MM.1S (cell line): ENCODE measurements at regions not wholly inside any gene's neighbourhood (a gene's known extent, or its start where the extent isn't known, plus 50 kb on each side); places are given as distances from the start of the nearest gene placed in this dataset.

Experiments
- DNase-seq: peaks from one replicate; pipeline ENCODE4 v3.0.0-alpha.2; 2015
- H2AFZ ChIP-seq: fragments of 300-600 bp; sonication (generic); 2 replicates; pipeline ENCODE4 v1.6.0; 2016; ENCODE audit warnings: antibody characterized with exemption, low read length
- H3F3A ChIP-seq: fragments of 300-600 bp; sonication (generic); 2 replicates; pipeline ENCODE4 v1.6.1; 2016; ENCODE audit warnings: mild to moderate bottlenecking, antibody characterized with exemption, low read length, moderate library complexity, mixed read lengths; ENCODE audit not compliant: insufficient read depth
- H3K27ac ChIP-seq: fragments of 300-600 bp; sonication (generic); 2 replicates; pipeline ENCODE4 v1.5.1; 2016; ENCODE audit warnings: mild to moderate bottlenecking, low read length
- H3K27me3 ChIP-seq: fragments of 300-600 bp; sonication (generic); replicated peaks from 2 replicates; pipeline ENCODE4 v1.6.0; 2016; ENCODE audit warnings: low read length; ENCODE audit not compliant: insufficient read depth
- H3K36me3 ChIP-seq: fragments of 300-600 bp; sonication (generic); replicated peaks from 2 replicates; pipeline ENCODE4 v1.6.1; 2016; ENCODE audit warnings: mild to moderate bottlenecking, low read length, mixed read lengths; ENCODE audit not compliant: insufficient read depth
- H3K4me1 ChIP-seq: fragments of 300-600 bp; sonication (generic); 2 replicates; pipeline ENCODE4 v1.6.1; 2016; ENCODE audit warnings: low read length, mixed read lengths
- H3K4me2 ChIP-seq: fragments of 300-600 bp; sonication (generic); 2 replicates; pipeline ENCODE4 v1.6.0; 2016; ENCODE audit warnings: low read depth, low read length
- H3K4me3 ChIP-seq: fragments of 300-600 bp; sonication (generic); 2 replicates; pipeline ENCODE4 v1.5.1; 2016; ENCODE audit warnings: low read length, mixed read lengths
- H3K79me2 ChIP-seq: fragments of 300-600 bp; sonication (generic); 2 replicates; pipeline ENCODE4 v1.6.1; 2016; ENCODE audit warnings: mixed run types, low read length, mixed read lengths
- H3K9ac ChIP-seq: fragments of 300-600 bp; sonication (generic); 2 replicates; pipeline ENCODE4 v1.6.1; 2016; ENCODE audit warnings: low read length, mixed read lengths
- H3K9me2 ChIP-seq: fragments of 300-600 bp; sonication (generic); replicated peaks from 2 replicates; pipeline ENCODE4 v1.6.1; 2016; ENCODE audit warnings: mild to moderate bottlenecking, low read length, mixed read lengths; ENCODE audit not compliant: insufficient read depth
- H3K9me3 ChIP-seq: fragments of 300-600 bp; sonication (generic); replicated peaks from 2 replicates; pipeline ENCODE4 v1.6.1; 2016; ENCODE audit warnings: mild to moderate bottlenecking, low read length, mixed read lengths; ENCODE audit not compliant: insufficient read depth
- H4K20me1 ChIP-seq: fragments of 300-600 bp; sonication (generic); 2 replicates; pipeline ENCODE4 v1.6.1; 2016; ENCODE audit warnings: mild to moderate bottlenecking, low read length, moderate library complexity, mixed read lengths; ENCODE audit not compliant: insufficient read depth
- CTCF ChIP-seq: fragments of 300-600 bp; sonication (generic); IDR thresholded peaks from 2 replicates; pipeline ENCODE4 v1.5.1; 2016; ENCODE audit warnings: antibody characterized with exemption, low read length, mixed read lengths
- EZH2 ChIP-seq: fragments of 300-600 bp; sonication (generic); optimal IDR thresholded peaks from 2 replicates; pipeline ENCODE3; 2017; ENCODE audit warnings: low read depth, mild to moderate bottlenecking, antibody characterized with exemption, low read length, mixed read lengths
- EZH2phosphoT487 ChIP-seq: fragments of 300-600 bp; sonication (generic); IDR thresholded peaks from 2 replicates; pipeline ENCODE4 v1.6.1; 2018; ENCODE audit warnings: antibody characterized with exemption, low read length

- H3K4me2 ChIP-seq, result no peak overlapping the region
- no peaks in the 10 kb centered on the region for H3K36me3 ChIP-seq
- H3K9me3 ChIP-seq, result no peaks in the 10 kb centered on the region
- no peaks in the 10 kb centered on the region for H3K4me1 ChIP-seq
- no peak for DNase-seq
- no peaks in the 10 kb centered on the region for H4K20me1 ChIP-seq
- no peaks in the 10 kb centered on the region for H3K9me2 ChIP-seq
- H3F3A ChIP-seq, result no peaks in the 10 kb centered on the region
- no peaks in the 10 kb centered on the region for H3K79me2 ChIP-seq
- no peak overlapping the region for H3K27ac ChIP-seq
- H2AFZ ChIP-seq, result no peak overlapping the region
- no peak overlapping the region for H3K4me3 ChIP-seq
- no peaks in the 10 kb centered on the region for H3K27me3 ChIP-seq
- TF ChIP-seq EZH2 (no peak), CTCF (no peak), EZH2phosphoT487 (no peak)
- H3K9ac ChIP-seq, result no peak overlapping the region
Observed at GRCh38 chr2:176508374-176508773, 239.1 kb downstream of the MTX2 start.

- Histone ChIP-seq H4K20me1 (no peaks in the 10 kb centered on the region), H3K4me3 (no peak overlapping the region), H3K9ac (no peak overlapping the region), H3K4me2 (no peak overlapping the region), H3K27ac (no peak overlapping the region), H3F3A (no peaks in the 10 kb centered on the region), H3K4me1 (no peaks in the 10 kb centered on the region), H2AFZ (no peak overlapping the region), H3K27me3 (no peaks in the 10 kb centered on the region), H3K36me3 (no peaks in the 10 kb centered on the region), H3K79me2 (no peaks in the 10 kb centered on the region), H3K9me3 (no peaks in the 10 kb centered on the region), H3K9me2 (no peaks in the 10 kb centered on the region)
- no peak for DNase-seq
- TF ChIP-seq EZH2phosphoT487 (no peak), EZH2 (no peak), CTCF (no peak)
Observed at GRCh38 chr2:176508984-176509740, 239.9 kb downstream of the MTX2 start.

GRCh38 chr2:176514276-176514675 lies 245.0 kb downstream of the MTX2 start:
- H3K9ac ChIP-seq, result no peak overlapping the region
- no peaks in the 10 kb centered on the region for H3K27me3 ChIP-seq
- no peaks in the 10 kb centered on the region for H3K4me1 ChIP-seq
- H2AFZ ChIP-seq, result no peak overlapping the region
- TF ChIP-seq EZH2phosphoT487 (no peak), CTCF (no peak), EZH2 (no peak)
- H3K36me3 ChIP-seq, result no peaks in the 10 kb centered on the region
- no peak overlapping the region for H3K4me3 ChIP-seq
- no peaks in the 10 kb centered on the region for H3K9me3 ChIP-seq
- DNase-seq, result no peak
- H4K20me1 ChIP-seq, result no peaks in the 10 kb centered on the region
- H3K79me2 ChIP-seq, result no peaks in the 10 kb centered on the region
- H3F3A ChIP-seq, result no peaks in the 10 kb centered on the region
- no peak overlapping the region for H3K27ac ChIP-seq
- no peak overlapping the region for H3K4me2 ChIP-seq
- H3K9me2 ChIP-seq, result no peaks in the 10 kb centered on the region
